K562 (cell line): ENCODE measurements at regions not wholly inside any gene's neighbourhood (a gene's known extent, or its start where the extent isn't known, plus 50 kb on each side); places are given as distances from the start of the nearest gene placed in this dataset.

ENCODE experiments used
- DIDO1 ChIP-seq: fragments of 450-650 bp; IDR thresholded peaks from 2 replicates; pipeline ENCODE4 v1.6.1; 2016; ENCODE audit warnings: low read depth, missing biosample characterization, missing genetic modification characterization
- KAT2B ChIP-seq: IDR thresholded peaks from one replicate; pipeline ENCODE4 v1.6.1; 2012; ENCODE audit warnings: low read depth, mild to moderate bottlenecking, control low read depth, inconsistent platforms, low read length, moderate library complexity
- RFX7 ChIP-seq: fragments of 250-450 bp; sonication (Bioruptor Pico); IDR thresholded peaks from 2 replicates; pipeline ENCODE4 v1.5.1; 2021; ENCODE audit warnings: mild to moderate bottlenecking
- TF ChIP-seq, protein P1 (sequence below): fragments of 450-650 bp; IDR thresholded peaks from 2 replicates; pipeline ENCODE4 v1.6.1; 2016; ENCODE audit warnings: low read depth
- TF ChIP-seq, protein P2 (sequence below), 3 experiments: IDR thresholded peaks in 2 of 3; conservative IDR thresholded peaks in 1 of 3; 2 replicates each; pipeline ENCODE4 v1.5.1; 2011 to 2012; ENCODE audit warnings: low read length in 3 of 3, mild to moderate bottlenecking in 3 of 3, control low read depth in 2 of 3, improper control_type of control experiment in 1 of 3, inconsistent platforms in 1 of 3, low read depth in 1 of 3, mixed read lengths in 1 of 3, moderate library complexity in 1 of 3; ENCODE audit not compliant: insufficient read depth in 2 of 3

DNA sequence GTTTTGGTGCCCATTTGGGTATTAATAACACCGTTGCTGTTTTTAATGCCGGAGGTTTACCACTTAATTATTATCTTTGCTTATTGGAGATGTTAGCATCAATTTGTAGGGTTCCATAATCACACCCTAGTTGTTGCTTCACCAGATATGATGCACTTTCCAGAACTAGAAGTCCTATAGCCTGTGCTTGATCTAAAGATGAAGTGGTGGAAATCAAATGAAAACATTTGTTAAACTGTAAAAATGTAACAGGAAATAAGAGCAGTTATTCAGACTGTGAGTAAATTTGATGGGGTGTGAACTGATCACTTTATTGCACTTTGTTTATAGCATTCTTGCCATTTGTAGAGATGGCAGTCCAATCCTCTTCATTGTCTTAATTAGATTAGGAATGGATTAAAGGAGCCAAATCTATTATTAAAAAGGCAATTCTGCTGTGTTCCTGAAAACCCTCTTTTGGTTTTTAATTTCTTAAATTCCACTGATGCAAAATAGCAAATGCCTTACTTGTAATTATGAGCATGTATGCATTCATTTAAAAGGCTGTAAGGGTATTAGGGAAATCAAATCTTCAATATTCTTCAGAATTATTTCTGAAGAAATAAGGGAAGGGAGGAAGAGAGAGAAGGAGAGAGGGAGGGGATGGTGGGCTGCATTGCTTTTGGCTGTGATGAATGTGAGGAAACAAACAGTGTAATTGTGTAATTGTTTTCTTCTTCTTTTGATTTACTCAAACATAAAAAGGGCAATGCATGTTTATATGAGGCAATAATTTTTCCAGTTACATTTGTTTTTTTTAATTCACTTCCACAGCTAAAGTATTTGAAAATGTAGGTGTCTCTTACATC, 675.2 kb upstream of the WWC1 start (continued):
- TF ChIP-seq, protein P1, sequence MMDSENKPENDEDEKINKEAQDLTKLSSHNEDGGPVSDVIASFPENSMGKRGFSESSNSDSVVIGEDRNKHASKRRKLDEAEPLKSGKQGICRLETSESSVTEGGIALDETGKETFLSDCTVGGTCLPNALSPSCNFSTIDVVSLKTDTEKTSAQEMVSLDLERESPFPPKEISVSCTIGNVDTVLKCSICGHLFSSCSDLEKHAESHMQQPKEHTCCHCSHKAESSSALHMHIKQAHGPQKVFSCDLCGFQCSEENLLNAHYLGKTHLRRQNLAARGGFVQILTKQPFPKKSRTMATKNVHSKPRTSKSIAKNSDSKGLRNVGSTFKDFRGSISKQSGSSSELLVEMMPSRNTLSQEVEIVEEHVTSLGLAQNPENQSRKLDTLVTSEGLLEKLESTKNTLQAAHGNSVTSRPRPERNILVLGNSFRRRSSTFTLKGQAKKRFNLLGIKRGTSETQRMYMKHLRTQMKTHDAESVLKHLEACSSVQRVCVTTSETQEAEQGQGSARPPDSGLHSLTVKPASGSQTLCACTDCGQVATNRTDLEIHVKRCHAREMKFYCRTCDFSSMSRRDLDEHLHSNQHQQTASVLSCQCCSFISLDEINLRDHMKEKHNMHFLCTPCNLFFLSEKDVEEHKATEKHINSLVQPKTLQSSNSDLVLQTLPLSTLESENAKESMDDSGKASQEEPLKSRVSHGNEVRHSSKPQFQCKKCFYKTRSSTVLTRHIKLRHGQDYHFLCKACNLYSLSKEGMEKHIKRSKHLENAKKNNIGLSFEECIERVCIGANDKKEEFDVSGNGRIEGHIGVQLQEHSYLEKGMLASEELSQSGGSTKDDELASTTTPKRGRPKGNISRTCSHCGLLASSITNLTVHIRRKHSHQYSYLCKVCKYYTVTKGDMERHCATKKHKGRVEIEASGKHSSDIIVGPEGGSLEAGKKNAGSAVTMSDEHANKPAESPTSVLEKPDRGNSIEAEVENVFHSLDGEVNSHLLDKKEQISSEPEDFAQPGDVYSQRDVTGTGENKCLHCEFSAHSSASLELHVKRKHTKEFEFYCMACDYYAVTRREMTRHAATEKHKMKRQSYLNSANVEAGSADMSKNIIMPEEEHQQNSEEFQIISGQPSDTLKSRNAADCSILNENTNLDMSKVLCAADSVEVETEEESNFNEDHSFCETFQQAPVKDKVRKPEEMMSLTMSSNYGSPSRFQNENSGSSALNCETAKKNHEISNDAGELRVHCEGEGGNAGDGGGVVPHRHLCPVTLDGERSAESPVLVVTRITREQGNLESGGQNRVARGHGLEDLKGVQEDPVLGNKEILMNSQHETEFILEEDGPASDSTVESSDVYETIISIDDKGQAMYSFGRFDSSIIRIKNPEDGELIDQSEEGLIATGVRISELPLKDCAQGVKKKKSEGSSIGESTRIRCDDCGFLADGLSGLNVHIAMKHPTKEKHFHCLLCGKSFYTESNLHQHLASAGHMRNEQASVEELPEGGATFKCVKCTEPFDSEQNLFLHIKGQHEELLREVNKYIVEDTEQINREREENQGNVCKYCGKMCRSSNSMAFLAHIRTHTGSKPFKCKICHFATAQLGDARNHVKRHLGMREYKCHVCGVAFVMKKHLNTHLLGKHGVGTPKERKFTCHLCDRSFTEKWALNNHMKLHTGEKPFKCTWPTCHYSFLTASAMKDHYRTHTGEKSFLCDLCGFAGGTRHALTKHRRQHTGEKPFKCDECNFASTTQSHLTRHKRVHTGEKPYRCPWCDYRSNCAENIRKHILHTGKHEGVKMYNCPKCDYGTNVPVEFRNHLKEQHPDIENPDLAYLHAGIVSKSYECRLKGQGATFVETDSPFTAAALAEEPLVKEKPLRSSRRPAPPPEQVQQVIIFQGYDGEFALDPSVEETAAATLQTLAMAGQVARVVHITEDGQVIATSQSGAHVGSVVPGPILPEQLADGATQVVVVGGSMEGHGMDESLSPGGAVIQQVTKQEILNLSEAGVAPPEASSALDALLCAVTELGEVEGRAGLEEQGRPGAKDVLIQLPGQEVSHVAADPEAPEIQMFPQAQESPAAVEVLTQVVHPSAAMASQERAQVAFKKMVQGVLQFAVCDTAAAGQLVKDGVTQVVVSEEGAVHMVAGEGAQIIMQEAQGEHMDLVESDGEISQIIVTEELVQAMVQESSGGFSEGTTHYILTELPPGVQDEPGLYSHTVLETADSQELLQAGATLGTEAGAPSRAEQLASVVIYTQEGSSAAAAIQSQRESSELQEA = no peak
- TF ChIP-seq KAT2B (no peak), DIDO1 (tag) (no peak), RFX7 (CRISPR knock-in tag) (no peak)
- TF ChIP-seq, protein P2, sequence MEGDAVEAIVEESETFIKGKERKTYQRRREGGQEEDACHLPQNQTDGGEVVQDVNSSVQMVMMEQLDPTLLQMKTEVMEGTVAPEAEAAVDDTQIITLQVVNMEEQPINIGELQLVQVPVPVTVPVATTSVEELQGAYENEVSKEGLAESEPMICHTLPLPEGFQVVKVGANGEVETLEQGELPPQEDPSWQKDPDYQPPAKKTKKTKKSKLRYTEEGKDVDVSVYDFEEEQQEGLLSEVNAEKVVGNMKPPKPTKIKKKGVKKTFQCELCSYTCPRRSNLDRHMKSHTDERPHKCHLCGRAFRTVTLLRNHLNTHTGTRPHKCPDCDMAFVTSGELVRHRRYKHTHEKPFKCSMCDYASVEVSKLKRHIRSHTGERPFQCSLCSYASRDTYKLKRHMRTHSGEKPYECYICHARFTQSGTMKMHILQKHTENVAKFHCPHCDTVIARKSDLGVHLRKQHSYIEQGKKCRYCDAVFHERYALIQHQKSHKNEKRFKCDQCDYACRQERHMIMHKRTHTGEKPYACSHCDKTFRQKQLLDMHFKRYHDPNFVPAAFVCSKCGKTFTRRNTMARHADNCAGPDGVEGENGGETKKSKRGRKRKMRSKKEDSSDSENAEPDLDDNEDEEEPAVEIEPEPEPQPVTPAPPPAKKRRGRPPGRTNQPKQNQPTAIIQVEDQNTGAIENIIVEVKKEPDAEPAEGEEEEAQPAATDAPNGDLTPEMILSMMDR (IDR thresholded peaks at IDR 0.05 in 2 of 3, conservative IDR thresholded peaks at IDR 0.05 in 1 of 3; ENCODE audit: insufficient read depth in 2 of 3, low read depth in 1 of 3, low read length in 3 of 3) = no peak
- TF ChIP-seq, all 486 proteins: peak for 0
